Ramos (cell line): ENCODE measurements at regions not wholly inside any gene's neighbourhood (a gene's known extent, or its start where the extent isn't known, plus 50 kb on each side); places are given as distances from the start of the nearest gene placed in this dataset.

Source experiments
- in situ Hi-C: fragments of 300-500 bp; cut with MboI; formaldehyde crosslinking; loops from one replicate; pipeline ENCODE4 v1.14.3; 2022; ENCODE audit warnings: low sequenced_read_pairs; ENCODE audit not compliant: unreplicated experiment

GRCh38 chr9:107387409-107387808 is 102.2 kb downstream of the KLF4 start:
- in situ Hi-C loops: no loop called here

GRCh38 chr9:107386396-107386795 is 103.2 kb downstream of the KLF4 start:
- in situ Hi-C loops: no loop called here
